GM12878 (cell line): ENCODE measurements at regions not wholly inside any gene's neighbourhood (a gene's known extent, or its start where the extent isn't known, plus 50 kb on each side); places are given as distances from the start of the nearest gene placed in this dataset.

Source experiments
- ATAC-seq: fragments of 200-7000 bp; cut with Tn5 transposase; 3 replicates; pipeline ENCODE4 v1.9.1; 2020; ENCODE audit warnings: mild to moderate bottlenecking, moderate library complexity
- BruUV-seq: library from RNA; stranded (reverse); fragments of 400-500 nt; replicated peaks from 2 replicates; lab custom pipeline; 2021; lab: Mats Ljungman, UMichigan
- CTCF ChIA-PET: fragments of 300-600 bp; sonication (Branson Sonifier 250); formaldehyde crosslinking; extraction: SDS; loops from one replicate; lab custom pipeline; 2021; ENCODE audit warnings: inconsistent platforms; lab: Yijun Ruan, JAX
- POLR2A ChIA-PET: fragments of 350-600 bp; formaldehyde crosslinking; extraction: SDS; loops from one replicate; lab custom pipeline; 2021; ENCODE audit warnings: inconsistent platforms; lab: Charles Lee
- RAD21 ChIA-PET: fragments of 300-600 bp; sonication (Branson Sonifier 250); formaldehyde crosslinking; loops from one replicate; lab custom pipeline; 2023; ENCODE audit warnings: antibody characterized with exemption; ENCODE audit not compliant: unreplicated experiment; lab: Charles Lee
- SMC1A ChIA-PET: fragments of 300-600 bp; sonication (Branson Sonifier 250); formaldehyde crosslinking; loops from one replicate; lab custom pipeline; 2023; ENCODE audit not compliant: unreplicated experiment, uncharacterized antibody; lab: Charles Lee
- DNase-seq: peaks from one replicate; pipeline ENCODE4 v3.0.0-alpha.2; 2011; ENCODE audit warnings: low read depth, low spot score
- FAIRE-seq: peaks from 3 replicates; lab custom pipeline; 2011; peaks lifted over from hg19 to GRCh38; lab: Jason Lieb, UNC
- H2AFZ ChIP-seq: 2 replicates; pipeline ENCODE4 v1.6.0; 2011; ENCODE audit warnings: low read depth, low read length, control low read depth; ENCODE audit not compliant: control insufficient read depth
- H3K27ac ChIP-seq: 2 replicates; pipeline ENCODE4 v1.5.1; 2011; ENCODE audit warnings: control low read depth; ENCODE audit not compliant: control insufficient read depth, insufficient read depth
- H3K27me3 ChIP-seq, 2 experiments: replicated peaks in 1 of 2; 2 replicates each; pipeline versions ENCODE4 v1.6.0 to v1.6.1; 2011; ENCODE audit warnings: low read length in 1 of 2; ENCODE audit not compliant: control insufficient read depth in 2 of 2, insufficient read depth in 2 of 2
- H3K36me3 ChIP-seq, 2 experiments: 2 replicates each; pipeline ENCODE4 v1.5.1; 2011; ENCODE audit warnings: low read length in 1 of 2; ENCODE audit not compliant: control insufficient read depth in 2 of 2, insufficient read depth in 2 of 2
- H3K4me1 ChIP-seq: 2 replicates; pipeline ENCODE4 v1.6.1; 2011; ENCODE audit warnings: mild to moderate bottlenecking, low read length, moderate library complexity, mixed read lengths; ENCODE audit not compliant: control insufficient read depth, insufficient read depth
- H3K4me2 ChIP-seq: 2 replicates; pipeline ENCODE4 v1.6.0; 2011; ENCODE audit warnings: control low read depth; ENCODE audit not compliant: control insufficient read depth, insufficient read depth
- H3K4me3 ChIP-seq: fragments of 200-600 bp; sonication (generic); 2 replicates; pipeline ENCODE4 v1.5.1; 2016
- H3K79me2 ChIP-seq: 2 replicates; pipeline ENCODE4 v1.6.0; 2011; ENCODE audit warnings: low read length; ENCODE audit not compliant: control insufficient read depth, insufficient read depth
- H3K9ac ChIP-seq: 2 replicates; pipeline ENCODE4 v1.8.0; 2011; ENCODE audit warnings: low read length, control low read depth, mixed read lengths; ENCODE audit not compliant: control insufficient read depth, insufficient read depth
- H3K9me3 ChIP-seq: replicated peaks from 3 replicates; pipeline ENCODE4 v1.5.1; 2011; ENCODE audit warnings: mild to moderate bottlenecking, low read length; ENCODE audit not compliant: control insufficient read depth, insufficient read depth
- H4K20me1 ChIP-seq: 2 replicates; pipeline ENCODE4 v1.6.0; 2011; ENCODE audit not compliant: control insufficient read depth, insufficient read depth
- GATAD2B ChIP-seq: fragments of 450-650 bp; conservative IDR thresholded peaks from 2 replicates; pipeline ENCODE4 v1.6.1; 2017; ENCODE audit warnings: low read depth, mild to moderate bottlenecking, moderate library complexity
- IKZF2 ChIP-seq, 2 experiments: fragments of 450-650 bp; IDR thresholded peaks; 2 replicates each; pipeline ENCODE4 v1.6.1; 2017; ENCODE audit warnings: mild to moderate bottlenecking in 2 of 2, moderate library complexity in 2 of 2
- IRF4 ChIP-seq: IDR thresholded peaks from 2 replicates; pipeline ENCODE4 v1.6.1; 2011; ENCODE audit warnings: low read depth, low read length
- JUND ChIP-seq: IDR thresholded peaks from 2 replicates; pipeline ENCODE4 v1.6.1; 2012; ENCODE audit warnings: low read depth, mild to moderate bottlenecking, low read length, improper control_type of control experiment, moderate library complexity
- NR2F1 ChIP-seq: fragments of 450-650 bp; conservative IDR thresholded peaks from 2 replicates; pipeline ENCODE4 v1.6.1; 2017; ENCODE audit warnings: mild to moderate bottlenecking
- PAX5 ChIP-seq: IDR thresholded peaks from 2 replicates; pipeline ENCODE4 v1.6.1; 2011; ENCODE audit warnings: low read depth, low read length, borderline replicate concordance
- PAX8 ChIP-seq: fragments of 450-650 bp; IDR thresholded peaks from 2 replicates; pipeline ENCODE4 v1.6.1; 2017; ENCODE audit warnings: mild to moderate bottlenecking, moderate library complexity
- PKNOX1 ChIP-seq: fragments of 450-650 bp; IDR thresholded peaks from 2 replicates; pipeline ENCODE4 v1.6.1; 2016; ENCODE audit warnings: mild to moderate bottlenecking
- SUZ12 ChIP-seq: fragments of 200-600 bp; sonication (generic); IDR thresholded peaks from one replicate; pipeline ENCODE4 v1.6.1; 2018; ENCODE audit warnings: antibody characterized with exemption, mild to moderate bottlenecking; ENCODE audit not compliant: unreplicated experiment
- ZNF207 ChIP-seq: fragments of 450-650 bp; IDR thresholded peaks from 2 replicates; pipeline ENCODE4 v1.6.1; 2014; ENCODE audit warnings: antibody characterized with exemption, mild to moderate bottlenecking, borderline replicate concordance
- ZNF592 ChIP-seq: fragments of 450-650 bp; IDR thresholded peaks from 2 replicates; pipeline ENCODE4 v1.6.1; 2017; ENCODE audit warnings: mild to moderate bottlenecking, moderate library complexity
- WGBS: methylation state at CpG from one replicate; pipeline ENCODE4 v1.1.6; 2016; ENCODE audit warnings: low lambda C conversion rate; ENCODE audit not compliant: insufficient replicate concordance, insufficient coverage; ENCODE audit errors: missing lambda C conversion rate; 5-methylcytosine and 5-hydroxymethylcytosine counted together
- in situ Hi-C: fragments of 300-500 bp; cut with MboI; formaldehyde crosslinking; loops from 9 replicates; pipeline ENCODE4 v1.14.3; 2018; ENCODE audit warnings: mixed read lengths
- intact Hi-C: fragments of 100-400 bp; cut with micrococcal nuclease; formaldehyde crosslinking; loops from one replicate; pipeline ENCODE4 v1.14.2; 2022; ENCODE audit not compliant: unreplicated experiment

GRCh38 chr5:17788351-17788750 is 154.1 kb downstream of the TAF11L14 start:
- TF ChIP-seq JUND (no peak), GATAD2B (no peak), NR2F1 (no peak), PAX8 (no peak), SUZ12 (no peak), IRF4 (no peak), PAX5 (no peak)
- TF ChIP-seq, all 136 proteins: peak for 0
- ATAC-seq (no peak), DNase-seq (no peak), FAIRE-seq (no peak)
- Histone ChIP-seq H2AFZ (no peak overlapping the region), H3K4me3 (no peak overlapping the region), H3K9ac (no peak overlapping the region), H3K79me2 (no peaks in the 10 kb centered on the region), H3K27ac (no peak overlapping the region), H3K4me2 (no peak overlapping the region), H3K27me3 (no peaks in the 10 kb centered on the region), H3K9me3 (no peaks in the 10 kb centered on the region), H3K4me1 (no peaks in the 10 kb centered on the region), H4K20me1 (no peaks in the 10 kb centered on the region), H3K36me3 (no peaks in the 10 kb centered on the region)
- CTCF ChIA-PET: no interaction called here
- in situ Hi-C loops (no loop called here), intact Hi-C loops (no loop called here)
- POLR2A ChIA-PET: no interaction called here
- no TSS peak for BruUV-seq
- SMC1A ChIA-PET: no interaction called here
- RAD21 ChIA-PET: no interaction called here

GRCh38 chr5:17794201-17794600 is 159.9 kb downstream of the TAF11L14 start:
- H4K20me1 ChIP-seq: no peaks in the 10 kb centered on the region
- no TSS peak for BruUV-seq
- POLR2A ChIA-PET: no interaction called here

More at GRCh38 chr5:17794201-17794600, 159.9 kb downstream of the TAF11L14 start:
- no peak for FAIRE-seq
- H3K4me1 ChIP-seq: no peaks in the 10 kb centered on the region
- RAD21 ChIA-PET: no interaction called here
- no peak for ATAC-seq
- TF ChIP-seq ZNF207 (no peak), PKNOX1 (no peak), ZNF592 (no peak), IKZF2 (IDR thresholded peaks at IDR 0.05) (no peak)
- TF ChIP-seq, all 136 proteins: peak for 0
- H3K4me2 ChIP-seq: no peak overlapping the region
- no peak overlapping the region for H3K9ac ChIP-seq
- in situ Hi-C loops (no loop called here), intact Hi-C loops (no loop called here)
- H3K4me3 ChIP-seq: no peak overlapping the region
- ChIA-PET CTCF (no interaction called here), SMC1A (interaction anchor here (1.2 kb wide), 1 partner anchor 578 kb away, joined by 3 read pairs; no protein-coding TSS in a partner anchor)
- H2AFZ ChIP-seq: no peak overlapping the region
- no peaks in the 10 kb centered on the region for H3K79me2 ChIP-seq
- no peaks in the 10 kb centered on the region for H3K36me3 ChIP-seq
- 24% methylated on average over 3 of the region's 3 CpGs for WGBS
- H3K27me3 ChIP-seq: no peaks in the 10 kb centered on the region
- no peak for DNase-seq
- no peaks in the 10 kb centered on the region for H3K9me3 ChIP-seq
- no peak overlapping the region for H3K27ac ChIP-seq
